Colon (tissue), 2 donors: ENCODE measurements at regions not wholly inside any gene's neighbourhood (a gene's known extent, or its start where the extent isn't known, plus 50 kb on each side); places are given as distances from the start of the nearest gene placed in this dataset.

ENCODE experiments used
- FAIRE-seq: peaks from 2 replicates; lab custom pipeline; 2012; peaks lifted over from hg19 to GRCh38; lab: Jason Lieb, UNC
- donor health status: control.
- donor health status: control.

DNA sequence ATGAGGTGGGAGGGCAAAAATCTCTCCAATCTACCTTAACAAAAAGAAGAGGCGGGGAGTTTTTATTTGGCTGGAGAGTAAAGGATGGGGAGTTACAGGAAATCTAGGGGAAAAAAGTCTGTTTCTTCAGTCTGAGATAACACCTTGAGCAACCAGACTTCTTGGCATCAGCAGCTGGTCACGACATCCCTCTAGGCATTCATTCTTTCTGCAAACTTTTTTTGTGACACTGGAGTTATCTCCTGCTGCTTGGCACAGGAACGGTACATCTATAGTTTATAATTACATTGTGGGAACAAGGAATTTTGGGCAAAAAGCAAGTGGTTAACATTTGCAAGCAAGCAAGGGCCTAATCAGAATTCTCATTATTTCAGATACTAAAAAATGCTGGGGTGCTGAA, 50.6 kb upstream of the IFNGR1 start:
- no peak for FAIRE-seq

GRCh38 chr6:137269347-137269746, 50.2 kb upstream of the IFNGR1 start:
- no peak for FAIRE-seq
